Neural cell (in vitro differentiated cells): ENCODE measurements at regions not wholly inside any gene's neighbourhood (a gene's known extent, or its start where the extent isn't known, plus 50 kb on each side); places are given as distances from the start of the nearest gene placed in this dataset.

ENCODE experiments used
- CTCF ChIP-seq: fragments of 450-650 bp; IDR thresholded peaks from 2 replicates; pipeline ENCODE4 v1.5.1; 2014; ENCODE audit warnings: antibody characterized with exemption, mild to moderate bottlenecking, moderate library complexity; ENCODE audit not compliant: poor library complexity, severe bottlenecking
- EZH2 ChIP-seq: fragments of 200-600, 300-800 bp; shearing (Covaris generic), sonication (generic); IDR thresholded peaks from 2 replicates; pipeline ENCODE4 v1.6.1; 2014; ENCODE audit warnings: antibody characterized with exemption, low read length, borderline replicate concordance, mild to moderate bottlenecking; ENCODE audit not compliant: insufficient read depth, poor library complexity, severe bottlenecking
- MXI1 ChIP-seq: fragments of 450-650 bp; conservative IDR thresholded peaks from 2 replicates; pipeline ENCODE4 v1.6.1; 2014; ENCODE audit warnings: antibody characterized with exemption, mild to moderate bottlenecking; ENCODE audit not compliant: poor library complexity, severe bottlenecking

- TF ChIP-seq CTCF (no peak), MXI1 (no peak), EZH2 (no peak)
Measured at GRCh38 chr4:128606173-128606572, 203.3 kb upstream of the JADE1 start.
